H9 (cell line): ENCODE measurements at regions not wholly inside any gene's neighbourhood (a gene's known extent, or its start where the extent isn't known, plus 50 kb on each side); places are given as distances from the start of the nearest gene placed in this dataset.

Experiments used
- DNase-seq: peaks from one replicate; pipeline ENCODE4 v3.0.0-alpha.2; 2017
- H2AFZ ChIP-seq: one replicate; pipeline ENCODE4 v1.6.1; 2013; ENCODE audit warnings: mild to moderate bottlenecking, low read length, control low read depth, moderate library complexity
- H2AK5ac ChIP-seq: 2 replicates; pipeline ENCODE4 v1.6.1; 2013; ENCODE audit warnings: low read length, control low read depth, mixed read lengths; ENCODE audit not compliant: insufficient read length
- H2BK120ac ChIP-seq: one replicate; pipeline ENCODE4 v1.6.1; 2013; ENCODE audit warnings: low read depth, mild to moderate bottlenecking, low read length, control low read depth, inconsistent platforms; ENCODE audit not compliant: poor library complexity, severe bottlenecking
- H2BK12ac ChIP-seq: 2 replicates; pipeline ENCODE4 v1.6.1; 2013; ENCODE audit warnings: low read length, control low read depth, mixed read lengths, low read depth; ENCODE audit not compliant: insufficient read length
- H2BK15ac ChIP-seq: 2 replicates; pipeline ENCODE4 v1.6.1; 2013; ENCODE audit warnings: low read depth, low read length, control low read depth
- H2BK20ac ChIP-seq: one replicate; pipeline ENCODE4 v1.6.1; 2013; ENCODE audit warnings: low read depth, mild to moderate bottlenecking, low read length, control low read depth, inconsistent platforms; ENCODE audit not compliant: poor library complexity, severe bottlenecking
- H2BK5ac ChIP-seq: 2 replicates; pipeline ENCODE4 v1.6.1; 2013; ENCODE audit warnings: low read length, control low read depth, mixed read lengths; ENCODE audit not compliant: insufficient read length
- H3K14ac ChIP-seq: 2 replicates; pipeline ENCODE4 v1.6.1; 2013; ENCODE audit warnings: low read length, control low read depth; ENCODE audit not compliant: insufficient read depth
- H3K18ac ChIP-seq: 2 replicates; pipeline ENCODE4 v1.6.1; 2013; ENCODE audit warnings: low read depth, mild to moderate bottlenecking, mixed read lengths, low read length, control low read depth; ENCODE audit not compliant: insufficient read length
- H3K23ac ChIP-seq: 2 replicates; pipeline ENCODE4 v1.6.1; 2013; ENCODE audit warnings: low read length, control low read depth, mixed read lengths, low read depth; ENCODE audit not compliant: insufficient read length
- H3K23me2 ChIP-seq: 2 replicates; pipeline ENCODE4 v1.6.1; 2013; ENCODE audit warnings: low read depth, mild to moderate bottlenecking, mixed read lengths, low read length, control low read depth; ENCODE audit not compliant: insufficient read length, poor library complexity, severe bottlenecking
- H3K27ac ChIP-seq: 2 replicates; pipeline ENCODE4 v1.5.1; 2013; ENCODE audit warnings: low read length, control low read depth, mixed read lengths, low read depth; ENCODE audit not compliant: insufficient read length
- H3K27me3 ChIP-seq: 2 replicates; pipeline ENCODE4 v1.6.1; 2013; ENCODE audit warnings: low read length, control low read depth, inconsistent platforms; ENCODE audit not compliant: insufficient read depth
- H3K4ac ChIP-seq: 2 replicates; pipeline ENCODE4 v1.6.1; 2013; ENCODE audit warnings: low read depth, mild to moderate bottlenecking, control low read depth, inconsistent platforms, low read length, moderate library complexity
- H3K4me1 ChIP-seq: 2 replicates; pipeline ENCODE4 v1.6.1; 2013; ENCODE audit warnings: low read length, control low read depth, inconsistent platforms; ENCODE audit not compliant: insufficient read depth
- H3K4me2 ChIP-seq: 2 replicates; pipeline ENCODE4 v1.6.1; 2013; ENCODE audit warnings: low read length, control low read depth, mixed read lengths; ENCODE audit not compliant: insufficient read length, insufficient read depth
- H3K56ac ChIP-seq: 2 replicates; pipeline ENCODE4 v1.6.1; 2013; ENCODE audit warnings: low read depth, mild to moderate bottlenecking, mixed read lengths, low read length, control low read depth; ENCODE audit not compliant: insufficient read length
- H3K79me1 ChIP-seq: 2 replicates; pipeline ENCODE4 v1.6.1; 2013; ENCODE audit warnings: low read depth, mild to moderate bottlenecking, moderate library complexity, low read length, control low read depth, inconsistent platforms; ENCODE audit not compliant: insufficient read depth, poor library complexity, severe bottlenecking
- H3K79me2 ChIP-seq: 2 replicates; pipeline ENCODE4 v1.6.1; 2013; ENCODE audit warnings: low read length, control low read depth, inconsistent platforms; ENCODE audit not compliant: insufficient read depth
- H3K9ac ChIP-seq: 2 replicates; pipeline ENCODE4 v1.6.1; 2013; ENCODE audit warnings: low read length, control low read depth, mixed read lengths; ENCODE audit not compliant: insufficient read length; ENCODE audit errors: extremely low read depth
- H3K9me3 ChIP-seq: one replicate; pipeline ENCODE4 v1.6.1; 2013; ENCODE audit warnings: low read depth, low read length, inconsistent platforms; ENCODE audit not compliant: control insufficient read depth
- H3T11ph ChIP-seq: one replicate; pipeline ENCODE4 v1.6.1; 2013; ENCODE audit warnings: mild to moderate bottlenecking, low read length, control low read depth, inconsistent platforms
- H4K20me1 ChIP-seq: one replicate; pipeline ENCODE4 v1.6.1; 2013; ENCODE audit not compliant: control insufficient read depth, insufficient read length, insufficient read depth
- H4K5ac ChIP-seq: 2 replicates; pipeline ENCODE4 v1.6.1; 2013; ENCODE audit warnings: low read depth, mild to moderate bottlenecking, mixed read lengths, low read length, control low read depth; ENCODE audit not compliant: insufficient read length
- H4K8ac ChIP-seq: replicated peaks from 2 replicates; pipeline ENCODE4 v1.6.1; 2013; ENCODE audit warnings: low read length, control low read depth, mixed read lengths, low read depth; ENCODE audit not compliant: insufficient read length
- H4K91ac ChIP-seq: 2 replicates; pipeline ENCODE4 v1.6.1; 2013; ENCODE audit warnings: low read depth, mild to moderate bottlenecking, moderate library complexity, mixed read lengths, low read length, control low read depth; ENCODE audit not compliant: insufficient read length
- H3K27ac Mint-ChIP-seq, 3 experiments: 2 replicates in 2 of 3; 3 replicates in 1 of 3; pipeline ENCODE4 v1.8.0; 2020 to 2021; ENCODE audit warnings: mixed read lengths in 3 of 3, mild to moderate bottlenecking in 1 of 3, moderate library complexity in 1 of 3
- H3K27me3 Mint-ChIP-seq: 2 replicates; pipeline ENCODE4 v1.8.0; 2021; ENCODE audit warnings: low read depth, mild to moderate bottlenecking, moderate library complexity, mixed read lengths
- H3K36me3 Mint-ChIP-seq, 3 experiments: 2 replicates in 2 of 3; 3 replicates in 1 of 3; pipeline ENCODE4 v1.8.0; 2020 to 2021; ENCODE audit warnings: low read depth in 3 of 3, mixed read lengths in 3 of 3; ENCODE audit not compliant: insufficient read depth in 1 of 3
- H3K4me1 Mint-ChIP-seq, 2 experiments: 2 replicates each; pipeline ENCODE4 v1.8.0; 2020; ENCODE audit warnings: mixed read lengths in 2 of 2
- H3K4me3 Mint-ChIP-seq, 2 experiments: 2 replicates in 1 of 2; 3 replicates in 1 of 2; pipeline ENCODE4 v1.8.0; 2020 to 2021; ENCODE audit warnings: mild to moderate bottlenecking in 2 of 2, mixed read lengths in 2 of 2, moderate library complexity in 1 of 2
- H3K9me3 Mint-ChIP-seq, 2 experiments: 2 replicates in 1 of 2; 3 replicates in 1 of 2; pipeline ENCODE4 v1.8.0; 2020; ENCODE audit warnings: mild to moderate bottlenecking in 2 of 2, mixed read lengths in 2 of 2, moderate library complexity in 1 of 2
- CTCF ChIP-seq: fragments of 200-600 bp; sonication (generic); conservative IDR thresholded peaks from 3 replicates; pipeline ENCODE4 v1.8.0; 2021; ENCODE audit warnings: antibody characterized with exemption, mild to moderate bottlenecking
- WGBS: extraction: QIAGEN DNeasy Blood & Tissue Kit; methylation state at CpG from one replicate; pipeline ENCODE4 v1.1.7; 2013; ENCODE audit warnings: missing lambda C conversion rate, low lambda C conversion rate, mixed read lengths; ENCODE audit not compliant: insufficient read length; ENCODE audit errors: extremely low coverage; 5-methylcytosine and 5-hydroxymethylcytosine counted together

- H2BK120ac ChIP-seq: no peak overlapping the region
- Mint-ChIP-seq H3K4me3 (no peak overlapping the region), H3K36me3 (no peaks in the 10 kb centered on the region), H3K27me3 (no peaks in the 10 kb centered on the region), H3K9me3 (no peaks in the 10 kb centered on the region), H3K4me1 (no peaks in the 10 kb centered on the region), H3K27ac (no peak overlapping the region)
- H3K23me2 ChIP-seq: no peaks in the 10 kb centered on the region
- no peak overlapping the region for H3K14ac ChIP-seq
- H3K27me3 ChIP-seq: no peaks in the 10 kb centered on the region
- no peaks in the 10 kb centered on the region for H3K9me3 ChIP-seq
- no peak overlapping the region for H3K18ac ChIP-seq
- no peaks in the 10 kb centered on the region for H3K4me1 ChIP-seq
- no peaks in the 10 kb centered on the region for H3K79me2 ChIP-seq
- no peak overlapping the region for H4K91ac ChIP-seq
- H3K4ac ChIP-seq: no peak overlapping the region
- no peak overlapping the region for H2BK15ac ChIP-seq
- no peak overlapping the region for H3K4me2 ChIP-seq
- H3K79me1 ChIP-seq: no peaks in the 10 kb centered on the region
- no peak overlapping the region for H2BK5ac ChIP-seq
- H2AK5ac ChIP-seq: no peak overlapping the region
- no peak overlapping the region for H3K23ac ChIP-seq
- no peak overlapping the region for H4K5ac ChIP-seq
- TF ChIP-seq CTCF: no peak
- H3K56ac ChIP-seq: no peak overlapping the region
- H3K27ac ChIP-seq: no peak overlapping the region
- no CpG with 5 or more reads among the region's 2 CpGs for WGBS
- no peak overlapping the region for H2BK20ac ChIP-seq
- no peak overlapping the region for H2BK12ac ChIP-seq
- DNase-seq: no peak
- H4K8ac ChIP-seq: no peak overlapping the region
- H3T11ph ChIP-seq: no peak overlapping the region
- no peaks in the 10 kb centered on the region for H4K20me1 ChIP-seq
- H3K9ac ChIP-seq: no peak overlapping the region
- H2AFZ ChIP-seq: no peak overlapping the region
Measured at GRCh38 chr4:30473225-30473624, 246.9 kb upstream of the PCDH7 start.
